SW480 (cell line): ENCODE measurements at regions not wholly inside any gene's neighbourhood (a gene's known extent, or its start where the extent isn't known, plus 50 kb on each side); places are given as distances from the start of the nearest gene placed in this dataset.
"Not testable (repeated sequence)": the region's sequence is repeated elsewhere in the genome, so short reads cannot be mapped to it uniquely, and the experiment has no call there.

ENCODE experiments used
- DNase-seq: peaks from one replicate; pipeline ENCODE4 v3.0.0-alpha.2; 2016; ENCODE audit warnings: low spot score

GRCh38 chr13:86579662-86580061, 780.4 kb upstream of the SLITRK6 start:
- DNase-seq, result no peak

DNA sequence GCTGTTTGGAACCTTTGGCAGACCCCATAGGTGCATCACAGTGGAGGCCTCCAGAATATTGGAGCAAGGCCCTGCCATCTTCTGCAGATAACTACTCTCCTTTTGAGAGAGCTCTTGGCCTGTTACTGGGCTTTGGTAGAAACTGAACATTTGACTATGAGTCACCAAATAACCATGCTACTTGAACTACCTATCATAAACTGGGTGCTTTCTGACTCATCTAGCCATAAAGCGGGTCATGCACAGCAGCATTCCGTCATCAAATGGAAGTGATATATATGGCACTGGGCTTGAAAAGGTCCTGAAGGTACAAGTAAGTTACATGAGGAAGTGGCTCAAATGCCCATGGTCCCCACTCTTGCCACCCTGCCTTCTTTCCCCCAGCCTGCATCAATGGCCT, 782.5 kb upstream of the SLITRK6 start:
- DNase-seq, result peak; percentile 41

GRCh38 chr13:86584301-86584700, 785.1 kb upstream of the SLITRK6 start:
- DNase-seq, result no peak

GRCh38 chr13:86585835-86586234, 786.6 kb upstream of the SLITRK6 start:
- no peak for DNase-seq

DNA sequence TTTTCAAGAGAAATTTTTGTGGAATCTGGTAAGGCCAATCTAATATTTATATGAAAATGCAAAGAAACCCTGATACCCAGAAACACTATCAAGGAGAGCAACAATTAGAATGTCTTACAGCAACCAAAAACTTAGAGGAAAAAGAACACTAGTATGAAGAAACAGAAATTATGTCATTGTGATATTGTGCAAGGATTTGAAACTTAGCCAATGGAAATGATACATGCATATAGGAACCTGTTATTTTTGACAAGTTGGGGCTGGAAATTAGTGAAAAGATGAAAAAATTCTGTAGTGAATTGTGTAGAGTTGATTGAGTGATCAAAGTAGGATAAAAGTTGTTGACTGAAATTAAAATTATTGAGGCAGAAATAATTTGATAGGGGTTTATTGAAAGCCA, 792.6 kb upstream of the SLITRK6 start:
- DNase-seq, result no peak

DNA sequence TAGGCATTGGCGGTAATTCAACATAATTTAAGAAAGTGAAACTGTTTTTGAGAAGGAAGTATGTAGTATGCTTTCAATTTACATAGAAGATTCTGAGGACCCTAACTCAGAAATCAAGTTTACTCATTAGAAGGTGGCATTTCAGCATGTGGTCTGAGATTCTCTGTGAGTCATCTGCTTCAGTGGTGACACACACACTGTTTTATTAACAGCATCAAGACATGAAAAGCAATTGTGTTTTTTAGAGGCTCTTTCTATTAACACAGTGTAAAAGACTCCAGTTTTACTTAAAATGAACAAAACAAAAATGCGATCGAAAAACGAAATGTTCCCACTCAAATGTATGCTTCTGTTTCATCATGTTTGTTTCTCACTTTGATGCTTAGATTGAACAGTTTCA, 802.1 kb upstream of the SLITRK6 start:
- DNase-seq, result no peak

DNA sequence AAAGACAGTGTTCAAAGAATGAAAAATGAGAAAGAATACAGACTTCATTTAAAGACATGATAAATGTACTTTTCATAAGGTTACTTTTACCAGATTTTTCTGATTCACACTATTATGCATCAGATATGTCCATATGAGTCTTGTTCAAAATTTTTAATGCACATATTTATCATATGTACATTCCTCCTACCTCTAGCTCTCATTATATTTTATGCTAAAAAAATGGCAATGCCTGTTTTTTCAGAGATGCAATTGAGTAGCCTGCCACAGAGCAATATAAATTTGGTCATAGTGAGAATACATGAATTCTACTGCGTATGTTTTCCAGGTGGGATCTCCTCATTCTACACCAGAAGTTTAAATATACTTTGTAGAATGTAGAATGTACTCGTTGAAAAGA, 807.0 kb upstream of the SLITRK6 start:
- no peak for DNase-seq

DNA sequence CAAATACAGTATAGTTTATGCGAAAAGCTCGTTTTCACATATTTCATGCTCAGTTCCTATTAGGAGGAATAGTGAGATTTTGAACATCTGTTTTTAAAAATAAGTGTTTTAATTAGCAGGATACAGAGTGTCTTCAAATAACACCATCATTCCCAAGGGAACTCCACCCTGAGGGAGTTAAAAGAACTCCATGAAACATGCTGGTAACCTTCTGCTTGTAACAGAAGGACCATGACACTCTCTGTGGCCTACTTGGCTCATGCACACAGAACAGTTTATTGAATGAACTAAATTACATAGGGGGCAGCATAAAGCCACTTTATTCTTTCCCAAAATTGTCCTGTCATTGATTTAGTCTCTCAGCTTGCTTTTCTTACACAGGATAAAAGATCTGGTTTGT, 809.5 kb upstream of the SLITRK6 start:
- DNase-seq, result peak; percentile 1

- DNase-seq, result no peak
Measured at GRCh38 chr13:86633346-86633745, 834.1 kb upstream of the SLITRK6 start.

DNA sequence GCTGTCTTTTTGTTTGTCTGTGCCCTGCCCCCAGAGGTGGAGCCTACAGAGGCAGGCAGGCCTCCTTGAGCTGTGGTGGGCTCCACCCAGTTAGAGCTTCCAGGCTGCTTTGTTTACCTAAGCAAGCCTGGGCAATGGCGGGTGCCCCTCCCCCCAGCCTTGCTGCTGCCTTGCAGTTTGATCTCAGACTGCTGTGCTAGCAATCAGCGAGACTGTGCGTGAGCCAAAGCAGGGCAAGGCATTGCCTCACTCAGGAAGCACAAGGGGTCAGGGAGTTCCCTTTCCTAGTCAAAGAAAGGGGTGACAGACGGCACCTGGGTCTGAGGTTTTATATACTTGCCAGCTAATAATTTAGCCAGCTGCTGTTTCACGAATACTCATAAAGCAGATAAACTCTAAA, 852.0 kb upstream of the SLITRK6 start:
- not testable (repeated sequence) for DNase-seq

- DNase-seq, result no peak
Measured at GRCh38 chr13:86653009-86653408, 853.8 kb upstream of the SLITRK6 start.

DNA sequence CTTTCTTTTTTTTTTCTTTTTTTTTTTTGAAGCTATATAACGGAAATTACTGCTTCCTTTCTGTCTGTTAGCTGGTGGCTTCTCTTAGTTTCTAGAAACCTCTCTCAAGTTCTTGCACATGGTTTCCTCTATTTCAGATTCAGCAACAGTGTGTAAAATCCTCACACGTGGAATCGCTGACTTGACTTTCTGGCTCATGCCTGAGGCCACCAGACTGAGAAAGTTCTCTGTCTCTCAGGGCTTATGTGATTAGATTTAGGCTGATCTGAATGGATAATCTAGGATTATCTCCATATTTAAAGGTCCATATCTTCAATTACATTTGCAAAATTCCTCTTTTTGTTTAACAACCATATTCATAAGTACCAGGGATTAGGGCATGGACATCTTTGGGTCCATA, 856.3 kb upstream of the SLITRK6 start:
- DNase-seq, result no peak

GRCh38 chr13:86660090-86660489, 860.9 kb upstream of the SLITRK6 start:
- no peak for DNase-seq

- no peak for DNase-seq
Measured at GRCh38 chr13:86665842-86666241, 866.6 kb upstream of the SLITRK6 start.

- no peak for DNase-seq
Measured at GRCh38 chr13:86673931-86674431, 874.8 kb upstream of the SLITRK6 start.

GRCh38 chr13:86681223-86681622, 882.0 kb upstream of the SLITRK6 start:
- no peak for DNase-seq

DNA sequence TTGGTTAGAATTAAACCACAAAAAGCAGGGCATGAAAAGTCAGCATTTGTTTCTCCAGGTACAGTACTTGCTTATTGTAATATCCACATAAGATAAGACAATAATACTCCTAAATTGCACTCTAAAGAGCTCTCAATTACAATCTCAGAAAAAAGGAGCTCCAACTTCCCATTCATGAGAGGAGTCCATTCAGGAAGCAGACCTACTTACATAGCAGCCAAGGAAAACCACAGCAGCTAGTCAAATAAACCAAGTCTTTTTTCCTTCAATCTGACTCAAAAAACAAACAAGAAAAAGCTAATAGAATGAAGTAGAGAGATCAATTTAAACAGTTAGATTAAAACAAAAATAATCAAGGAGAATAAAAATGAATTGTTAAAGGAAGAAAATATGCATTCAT, 885.2 kb upstream of the SLITRK6 start:
- DNase-seq, result no peak

DNA sequence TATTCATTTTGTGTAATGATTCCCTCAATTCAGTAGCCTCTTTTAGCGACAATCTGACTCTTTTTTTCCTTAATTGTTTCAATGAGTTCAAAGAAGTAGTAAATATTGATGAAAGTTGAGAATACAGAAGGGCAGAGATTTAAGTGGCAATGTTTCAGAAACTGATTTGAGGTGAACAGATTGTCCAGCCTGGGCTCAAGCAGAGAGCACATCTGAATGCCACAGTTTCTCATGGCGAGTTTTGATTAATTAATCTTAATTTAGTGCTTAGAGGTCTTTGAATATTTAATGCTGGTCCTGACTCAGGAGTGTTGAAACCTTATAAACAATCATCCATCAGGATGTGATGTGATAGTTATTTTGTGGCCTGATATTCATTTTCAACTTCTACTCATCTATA, 890.7 kb upstream of the SLITRK6 start:
- no peak for DNase-seq

DNA sequence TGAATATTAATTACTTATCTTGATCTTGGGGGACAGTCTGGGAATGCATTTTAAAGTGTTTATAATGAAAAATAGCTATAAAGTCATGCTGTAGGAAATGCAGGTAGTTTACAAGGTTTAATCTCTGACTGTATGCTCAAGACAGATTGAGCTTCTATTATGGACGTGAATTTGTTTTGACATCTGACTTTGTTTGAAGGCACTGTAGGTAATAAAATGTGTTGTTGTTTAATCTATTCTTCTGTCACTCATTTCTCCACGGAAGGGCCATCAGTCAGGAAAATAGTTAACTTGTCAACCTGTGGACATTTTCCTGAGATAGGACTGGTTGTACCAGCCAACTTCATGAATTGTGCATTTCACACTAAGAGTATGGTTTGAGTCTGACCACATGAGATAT, 893.1 kb upstream of the SLITRK6 start:
- DNase-seq, result no peak

DNA sequence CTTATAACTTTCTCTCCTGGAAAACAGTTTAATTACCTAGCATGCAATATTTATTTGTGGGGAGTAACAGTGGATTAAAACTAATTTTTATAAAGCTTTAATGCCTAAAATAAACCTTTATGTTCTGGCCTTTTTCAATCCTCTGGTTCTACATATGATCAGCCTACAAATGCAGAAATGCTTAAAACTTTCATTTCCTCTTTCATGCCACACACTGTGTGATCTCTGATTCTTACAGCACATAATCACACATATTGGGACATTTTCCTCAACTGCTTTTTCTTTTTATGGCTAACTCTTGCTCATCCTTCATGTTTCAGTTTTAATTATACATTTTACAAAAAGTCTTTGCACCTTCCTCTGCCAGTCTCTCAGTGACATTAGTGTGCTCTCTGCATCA, 910.8 kb upstream of the SLITRK6 start:
- no peak for DNase-seq

DNA sequence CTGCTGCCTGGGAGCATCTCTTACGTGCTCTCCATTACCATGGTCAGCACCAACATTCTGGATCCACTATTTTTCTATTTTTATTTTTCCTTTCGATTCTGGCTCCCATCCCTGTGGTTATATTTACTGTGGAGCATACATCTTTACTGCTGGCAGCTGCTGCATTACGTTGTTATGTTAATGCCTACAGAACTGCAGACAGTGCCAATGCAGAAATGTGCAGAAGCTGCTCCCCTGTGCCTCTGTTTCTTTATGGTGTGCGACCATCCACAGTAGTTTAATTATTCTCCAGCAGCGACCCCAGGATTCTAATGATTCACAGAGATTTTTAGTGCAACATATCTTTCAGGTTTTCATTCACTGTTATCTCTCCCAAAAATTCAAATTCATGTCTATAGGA, 911.7 kb upstream of the SLITRK6 start:
- DNase-seq, result no peak

DNA sequence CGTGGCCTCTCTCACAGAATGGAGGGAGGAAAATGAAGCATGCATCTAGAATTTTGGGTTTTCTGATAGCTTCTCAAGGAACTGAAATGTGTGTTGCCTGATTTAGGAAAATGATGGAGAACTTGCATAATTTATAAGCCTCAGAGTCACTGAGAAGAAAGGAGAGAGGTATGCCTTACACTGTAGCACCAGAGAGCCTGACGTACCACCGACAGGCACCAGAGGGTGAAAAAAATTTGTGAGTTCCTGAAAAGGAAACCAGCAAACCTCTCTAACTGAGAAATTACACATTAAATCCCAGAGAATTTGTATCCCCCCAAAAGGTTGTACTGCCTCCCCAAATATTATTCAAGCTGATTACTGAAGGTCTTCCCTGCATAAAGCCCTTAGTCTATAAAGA, 915.3 kb upstream of the SLITRK6 start:
- DNase-seq, result no peak

- no peak for DNase-seq
Measured at GRCh38 chr13:86725105-86725504, 925.9 kb upstream of the SLITRK6 start.

DNA sequence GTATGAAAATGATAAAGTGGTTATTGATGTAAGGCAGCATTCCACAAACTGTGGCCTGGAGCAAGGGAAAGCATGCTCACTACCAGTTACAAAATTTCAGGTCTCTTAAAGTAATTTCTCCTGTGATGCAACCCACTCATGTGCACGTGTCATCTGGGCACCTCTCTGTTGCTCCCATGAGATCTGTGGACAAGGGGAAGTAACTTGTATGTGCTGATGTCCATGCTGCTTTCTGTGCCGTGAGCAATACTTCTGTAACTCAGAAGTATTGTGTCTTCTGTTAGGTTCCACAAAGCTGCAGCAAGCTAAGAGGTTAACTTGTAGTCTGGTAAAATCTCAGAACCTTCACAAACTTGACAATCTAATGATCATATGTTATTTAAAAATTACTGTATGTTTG, 930.0 kb upstream of the SLITRK6 start:
- DNase-seq, result no peak

DNA sequence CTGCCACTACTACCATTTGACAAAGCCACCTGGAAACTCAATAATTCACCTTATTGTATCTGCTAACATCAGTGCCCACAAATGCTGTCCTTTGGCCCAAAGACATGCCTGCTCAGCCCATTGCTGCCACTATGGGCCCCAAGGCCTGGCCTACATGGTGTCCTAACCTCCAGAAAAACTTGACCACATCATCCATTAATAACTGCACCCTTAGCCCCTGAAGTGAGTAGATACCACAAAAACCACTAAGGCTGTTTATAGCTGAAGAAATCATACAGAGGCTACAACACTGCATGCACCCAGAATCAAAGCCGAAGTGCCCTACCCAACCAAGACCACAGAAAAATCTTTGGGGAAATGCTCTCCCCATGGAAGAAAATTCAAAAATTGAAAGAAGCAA, 932.8 kb upstream of the SLITRK6 start:
- DNase-seq, result no peak
